ENCODE measurements at regions not wholly inside any gene's neighbourhood (a gene's known extent, or its start where the extent isn't known, plus 50 kb on each side); places are given as distances from the start of the nearest gene placed in this dataset.
"Not testable (repeated sequence)": the region's sequence is repeated elsewhere in the genome, so short reads cannot be mapped to it uniquely, and the experiment has no call there.

DNA sequence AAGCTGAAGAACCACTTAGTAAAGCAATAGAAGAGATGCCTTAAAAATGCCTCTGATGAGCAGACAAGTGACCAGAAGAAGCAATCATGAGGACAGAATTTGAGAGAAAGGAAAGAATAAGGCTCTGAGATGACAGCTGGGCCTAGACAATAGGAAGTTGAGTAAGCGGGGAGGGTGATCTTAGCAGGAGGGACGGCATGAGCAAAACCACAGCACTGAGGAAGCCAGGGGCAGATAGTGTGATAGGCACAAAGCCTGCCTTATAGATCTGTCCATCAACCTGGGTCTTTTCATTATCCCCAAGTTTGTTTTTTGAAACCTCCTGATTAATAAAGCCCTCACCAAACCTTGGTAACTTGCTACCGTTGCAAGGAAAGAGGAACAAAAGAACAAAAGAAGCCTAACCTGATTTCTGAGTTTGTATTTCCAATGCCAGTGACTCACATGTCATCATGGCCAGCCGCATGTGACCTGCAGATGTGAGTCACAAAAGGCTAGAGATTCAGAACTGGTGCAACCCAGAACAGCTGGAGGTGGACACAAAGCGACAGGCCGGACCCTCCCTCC, 55.7 kb upstream of the PPARGC1A start:
- DNase-seq (ENCODE audit: low read depth) = no peak
- in situ Hi-C loops (cut with HindIII; ENCODE audit: low sequenced_read_pairs) = no loop called here
- no peak overlapping the region for H3K4me3 ChIP-seq (ENCODE audit: low read depth, low read length)
- TF ChIP-seq, protein P1, sequence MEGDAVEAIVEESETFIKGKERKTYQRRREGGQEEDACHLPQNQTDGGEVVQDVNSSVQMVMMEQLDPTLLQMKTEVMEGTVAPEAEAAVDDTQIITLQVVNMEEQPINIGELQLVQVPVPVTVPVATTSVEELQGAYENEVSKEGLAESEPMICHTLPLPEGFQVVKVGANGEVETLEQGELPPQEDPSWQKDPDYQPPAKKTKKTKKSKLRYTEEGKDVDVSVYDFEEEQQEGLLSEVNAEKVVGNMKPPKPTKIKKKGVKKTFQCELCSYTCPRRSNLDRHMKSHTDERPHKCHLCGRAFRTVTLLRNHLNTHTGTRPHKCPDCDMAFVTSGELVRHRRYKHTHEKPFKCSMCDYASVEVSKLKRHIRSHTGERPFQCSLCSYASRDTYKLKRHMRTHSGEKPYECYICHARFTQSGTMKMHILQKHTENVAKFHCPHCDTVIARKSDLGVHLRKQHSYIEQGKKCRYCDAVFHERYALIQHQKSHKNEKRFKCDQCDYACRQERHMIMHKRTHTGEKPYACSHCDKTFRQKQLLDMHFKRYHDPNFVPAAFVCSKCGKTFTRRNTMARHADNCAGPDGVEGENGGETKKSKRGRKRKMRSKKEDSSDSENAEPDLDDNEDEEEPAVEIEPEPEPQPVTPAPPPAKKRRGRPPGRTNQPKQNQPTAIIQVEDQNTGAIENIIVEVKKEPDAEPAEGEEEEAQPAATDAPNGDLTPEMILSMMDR (IDR thresholded peaks at IDR 0.05; ENCODE audit: low read depth, low read length, missing control alignments) = no peak

- H3K4me3 ChIP-seq (ENCODE audit: low read depth, low read length); DNase-seq (ENCODE audit: low read depth); in situ Hi-C loops (cut with HindIII; ENCODE audit: low sequenced_read_pairs): not testable (repeated sequence)
Measured at GRCh38 chr4:23944556-23944955, 54.7 kb upstream of the PPARGC1A start.

DNA sequence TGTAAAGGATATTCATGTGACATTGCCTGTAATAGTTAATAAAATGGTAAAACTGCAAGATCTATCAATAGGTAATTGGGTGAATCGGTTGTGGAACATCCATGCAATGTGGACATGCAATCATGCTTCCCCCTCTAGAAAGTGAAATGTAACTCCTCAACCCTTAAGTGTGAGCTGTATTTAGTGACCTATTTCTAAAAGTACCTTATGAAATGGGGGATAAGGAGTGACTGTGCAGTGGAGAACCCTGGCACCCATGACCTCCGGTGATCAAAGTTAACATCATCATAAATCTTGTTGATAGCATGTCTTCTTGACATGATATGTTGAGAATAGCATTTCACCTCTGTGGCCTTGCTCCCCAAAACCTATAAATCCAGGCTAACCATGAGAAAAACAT, 53.6 kb upstream of the PPARGC1A start:
- H3K4me3 ChIP-seq (ENCODE audit: low read depth, low read length) = no peak overlapping the region
- TF ChIP-seq, protein P1 (IDR thresholded peaks at IDR 0.05; ENCODE audit: low read depth, low read length, missing control alignments) = no peak
- in situ Hi-C loops (cut with HindIII; ENCODE audit: low sequenced_read_pairs) = no loop called here
- no peak for DNase-seq (ENCODE audit: low read depth)

- TF ChIP-seq, protein P1 (IDR thresholded peaks at IDR 0.05; ENCODE audit: low read depth, low read length, missing control alignments) = no peak
- no peak for DNase-seq (ENCODE audit: low read depth)
Measured at GRCh38 chr4:23942471-23942870, 52.6 kb upstream of the PPARGC1A start.

More at GRCh38 chr4:23942471-23942870, 52.6 kb upstream of the PPARGC1A start:
- in situ Hi-C loops (cut with HindIII; ENCODE audit: low sequenced_read_pairs) = no loop called here
- no peak overlapping the region for H3K4me3 ChIP-seq (ENCODE audit: low read depth, low read length)
